K562 (cell line): ENCODE measurements at regions not wholly inside any gene's neighbourhood (a gene's known extent, or its start where the extent isn't known, plus 50 kb on each side); places are given as distances from the start of the nearest gene placed in this dataset.

Experiments used
- ATAC-seq: fragments of 200-7000 bp; cut with Tn5 transposase; 3 replicates; pipeline ENCODE4 v1.9.1; 2020; ENCODE audit warnings: moderate library complexity
- BruUV-seq: library from RNA; stranded (reverse); fragments of 400-500 nt; replicated peaks from 2 replicates; lab custom pipeline; 2021; lab: Mats Ljungman, UMichigan
- CTCF ChIA-PET: fragments of 300-600 bp; formaldehyde crosslinking; extraction: SDS; loops from one replicate; lab custom pipeline; 2021; ENCODE audit warnings: low intra/inter-chr PET ratio; lab: Yijun Ruan, JAX
- POLR2A ChIA-PET: fragments of 300-600, 350-650 bp; sonication (Branson Sonifier 250); formaldehyde crosslinking; extraction: SDS; loops from one replicate; lab custom pipeline; 2021; ENCODE audit warnings: antibody characterized with exemption, inconsistent platforms; lab: Yijun Ruan, JAX
- DNase-seq, 4 experiments: peaks; one replicate each; pipeline versions ENCODE4 v3.0.0 to v3.0.0-alpha.2; 2011 to 2018; ENCODE audit warnings: low spot score in 3 of 4, mixed read lengths in 3 of 4; ENCODE audit errors: extremely low read depth in 1 of 4
- FAIRE-seq: peaks from 2 replicates; lab custom pipeline; 2011; peaks lifted over from hg19 to GRCh38; lab: Jason Lieb, UNC
- H2AFZ ChIP-seq: 2 replicates; pipeline ENCODE4 v1.6.0; 2011; ENCODE audit warnings: low read depth, low read length, control low read depth, inconsistent platforms
- H3K27ac ChIP-seq: fragments of 200-600 bp; 3 replicates; pipeline ENCODE4 v1.8.0; 2011; ENCODE audit warnings: low read depth, mild to moderate bottlenecking, control low read depth, inconsistent platforms, low read length, moderate library complexity, mixed read lengths; ENCODE audit errors: extremely low read depth
- H3K27me3 ChIP-seq, 2 experiments: fragments of 300-600 bp in 1 of 2; 2 replicates in 1 of 2; 3 replicates in 1 of 2; pipeline versions ENCODE4 v1.6.0 to v1.8.0; 2011; ENCODE audit warnings: inconsistent platforms in 2 of 2, low read length in 2 of 2, mild to moderate bottlenecking in 1 of 2, mixed read lengths in 1 of 2, moderate library complexity in 1 of 2; ENCODE audit not compliant: control insufficient read depth in 2 of 2, insufficient read depth in 2 of 2
- H3K36me3 ChIP-seq: fragments of 300-600 bp; 3 replicates; pipeline ENCODE4 v1.8.0; 2011; ENCODE audit warnings: mild to moderate bottlenecking, low read length, inconsistent platforms; ENCODE audit not compliant: control insufficient read depth, insufficient read depth
- H3K4me1 ChIP-seq, 2 experiments: fragments of 200-600 bp in 1 of 2; replicated peaks in 1 of 2; 2 replicates in 1 of 2; 3 replicates in 1 of 2; pipeline versions ENCODE4 v1.5.1 to v1.8.0; 2011; ENCODE audit warnings: inconsistent platforms in 2 of 2, low read length in 2 of 2, mild to moderate bottlenecking in 1 of 2, mixed read lengths in 1 of 2, moderate library complexity in 1 of 2; ENCODE audit not compliant: control insufficient read depth in 2 of 2, insufficient read depth in 2 of 2
- H3K4me2 ChIP-seq: 2 replicates; pipeline ENCODE4 v1.6.1; 2011; ENCODE audit warnings: low read length, control low read depth, inconsistent platforms, mixed read lengths; ENCODE audit not compliant: insufficient read depth
- H3K4me3 ChIP-seq: fragments of 200-600 bp; sonication (generic), shearing (Covaris generic); 2 replicates; pipeline ENCODE4 v1.5.1; 2016; ENCODE audit warnings: control low read depth, inconsistent platforms
- H3K79me2 ChIP-seq: fragments of 200-600 bp; 3 replicates; pipeline ENCODE4 v1.8.0; 2011; ENCODE audit warnings: low read length, inconsistent platforms; ENCODE audit not compliant: control insufficient read depth, insufficient read depth
- H3K9ac ChIP-seq, 2 experiments: 2 replicates each; pipeline versions ENCODE4 v1.6.0 to v1.6.1; 2011; ENCODE audit warnings: low read depth in 2 of 2, low read length in 2 of 2, control low read depth in 1 of 2, inconsistent platforms in 1 of 2, mild to moderate bottlenecking in 1 of 2, mixed read lengths in 1 of 2; ENCODE audit not compliant: insufficient read depth in 1 of 2
- H3K9me1 ChIP-seq: one replicate; pipeline ENCODE4 v1.6.0; 2011; ENCODE audit warnings: inconsistent platforms, mild to moderate bottlenecking, low read length, moderate library complexity; ENCODE audit not compliant: control insufficient read depth, insufficient read depth
- H3K9me3 ChIP-seq: replicated peaks from 2 replicates; pipeline ENCODE4 v1.5.1; 2011; ENCODE audit warnings: low read depth, low read length, inconsistent platforms; ENCODE audit not compliant: control insufficient read depth, insufficient read depth
- H4K20me1 ChIP-seq: replicated peaks from 2 replicates; pipeline ENCODE4 v1.6.1; 2011; ENCODE audit warnings: low read length, inconsistent platforms, mixed read lengths; ENCODE audit not compliant: control insufficient read depth, insufficient read depth
- BHLHE40 ChIP-seq: IDR thresholded peaks from 2 replicates; pipeline ENCODE4 v1.6.1; 2011; ENCODE audit warnings: low read length, improper control_type of control experiment
- CREM ChIP-seq: IDR thresholded peaks from 2 replicates; pipeline ENCODE4 v1.6.1; 2014; ENCODE audit warnings: antibody characterized with exemption, low read depth
- HMG20A ChIP-seq: fragments of 450-650 bp; formaldehyde crosslinking; conservative IDR thresholded peaks from 2 replicates; pipeline ENCODE4 v1.4.0; 2020; ENCODE audit warnings: mild to moderate bottlenecking, mixed read lengths
- KLF10 ChIP-seq: fragments of 250-450 bp; sonication (Bioruptor Pico); IDR thresholded peaks from 2 replicates; pipeline ENCODE4 v1.6.1; 2021; ENCODE audit warnings: matching md5 sums
- PPARD ChIP-seq: fragments of 250-450 bp; sonication (Bioruptor Pico); IDR thresholded peaks from 2 replicates; pipeline ENCODE4 v1.8.0; 2022; ENCODE audit warnings: inconsistent platforms, mild to moderate bottlenecking, moderate library complexity
- STAG1 ChIP-seq: sonication (generic); formaldehyde crosslinking; IDR thresholded peaks from 2 replicates; pipeline ENCODE4 v1.5.0; 2020; ENCODE audit warnings: missing genetic modification reagents, borderline replicate concordance
- ZC3H8 ChIP-seq: fragments of 450-650 bp; IDR thresholded peaks from 2 replicates; pipeline ENCODE4 v1.6.1; 2017
- ZNF217 ChIP-seq: sonication (generic); formaldehyde crosslinking; IDR thresholded peaks from 2 replicates; pipeline ENCODE4 v1.8.0; 2022; ENCODE audit warnings: mild to moderate bottlenecking, missing genetic modification reagents
- ZNF23 ChIP-seq: fragments of 250-450 bp; sonication (Bioruptor Pico); IDR thresholded peaks from 2 replicates; pipeline ENCODE4 v1.4.0; 2020; ENCODE audit warnings: mild to moderate bottlenecking
- ZNF3 ChIP-seq: fragments of 250-450 bp; sonication (Bioruptor Pico); IDR thresholded peaks from 2 replicates; pipeline ENCODE4 v1.5.0; 2021; ENCODE audit warnings: mild to moderate bottlenecking, moderate library complexity
- ZNF41 ChIP-seq: fragments of 250-450 bp; sonication (Bioruptor Pico); conservative IDR thresholded peaks from 2 replicates; pipeline ENCODE4 v1.4.0; 2020; ENCODE audit warnings: mild to moderate bottlenecking
- ZNF589 ChIP-seq: fragments of 200-800 bp; sonication (Bioruptor generic); IDR thresholded peaks from 2 replicates; pipeline ENCODE4 v1.6.1; 2016; ENCODE audit warnings: low read depth, missing genetic modification characterization, missing compliant biosample characterization
- ZNF76 ChIP-seq: fragments of 250-450 bp; sonication (Bioruptor Pico); IDR thresholded peaks from 2 replicates; pipeline ENCODE4 v1.4.0; 2020; ENCODE audit warnings: mild to moderate bottlenecking, moderate library complexity, borderline replicate concordance
- WGBS: fragments of 100-300 bp; shearing (Covaris generic); methylation state at CpG from one replicate; pipeline ENCODE4 v1.1.6; 2016; ENCODE audit warnings: low coverage, mixed read lengths; ENCODE audit not compliant: insufficient coverage; ENCODE audit errors: missing lambda C conversion rate; 5-methylcytosine and 5-hydroxymethylcytosine counted together
- in situ Hi-C: fragments of 300-500 bp; cut with MboI; formaldehyde crosslinking; loops from 4 replicates; pipeline ENCODE4 v1.15.0; 2018; ENCODE audit warnings: inconsistent platforms, mixed read lengths
- intact Hi-C: fragments of 100-400 bp; cut with micrococcal nuclease; formaldehyde crosslinking; loops from 2 replicates; pipeline ENCODE4 v1.14.2; 2022
- TF ChIP-seq, protein P1 (sequence below): fragments of 250-450 bp; sonication (Bioruptor Pico); IDR thresholded peaks from 2 replicates; pipeline ENCODE4 v1.9.0; 2021; ENCODE audit warnings: mild to moderate bottlenecking, inconsistent platforms
- TF ChIP-seq, protein P2 (sequence below): IDR thresholded peaks from 2 replicates; pipeline ENCODE4 v1.6.1; 2016; ENCODE audit warnings: missing genetic modification characterization, missing compliant biosample characterization

DNA sequence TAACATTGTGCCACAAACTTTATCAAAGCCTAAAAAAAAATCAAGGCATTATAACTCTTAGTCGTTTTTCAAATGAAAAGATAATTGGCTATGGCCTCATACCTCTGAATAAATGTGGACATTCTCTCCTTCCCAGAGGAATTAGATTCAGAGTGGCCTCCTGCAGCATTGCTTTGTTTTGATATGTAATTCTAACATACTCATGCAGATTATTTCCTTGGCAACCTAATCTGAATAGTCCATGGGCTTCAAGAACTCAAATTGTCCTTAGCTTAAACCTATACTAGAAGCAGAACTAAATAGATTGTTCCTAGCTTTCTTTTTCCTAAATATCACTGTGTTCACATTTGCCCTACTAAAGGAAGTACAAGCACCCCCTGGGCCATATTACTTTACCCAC, 1146.9 kb downstream of the OLFM4 start:
- FAIRE-seq (no peak), DNase-seq (no peak)
- no peaks in the 10 kb centered on the region for H3K79me2 ChIP-seq
- H3K9ac ChIP-seq: no peak overlapping the region
- H3K9me1 ChIP-seq: no peaks in the 10 kb centered on the region
- in situ Hi-C loops: no loop called here
- intact Hi-C loops: no loop called here
- no peak overlapping the region for H2AFZ ChIP-seq
- POLR2A ChIA-PET: no interaction called here
- no TSS peak for BruUV-seq
- no peaks in the 10 kb centered on the region for H3K36me3 ChIP-seq
- H4K20me1 ChIP-seq: no peaks in the 10 kb centered on the region
- H3K27ac ChIP-seq: no peak overlapping the region
- no peak overlapping the region for H3K4me2 ChIP-seq
- TF ChIP-seq STAG1 (CRISPR knock-in tag) (no peak), ZNF3 (CRISPR knock-in tag) (no peak), ZNF217 (CRISPR knock-in tag) (no peak), PPARD (CRISPR knock-in tag) (no peak), KLF10 (CRISPR knock-in tag) (no peak), ZNF23 (CRISPR knock-in tag) (no peak), ZC3H8 (no peak), BHLHE40 (no peak), ZNF589 (CRISPR knock-in tag) (no peak), CREM (no peak), ZNF76 (CRISPR knock-in tag) (no peak), ZNF41 (CRISPR knock-in tag) (no peak), HMG20A (no peak)
- TF ChIP-seq, protein P1, sequence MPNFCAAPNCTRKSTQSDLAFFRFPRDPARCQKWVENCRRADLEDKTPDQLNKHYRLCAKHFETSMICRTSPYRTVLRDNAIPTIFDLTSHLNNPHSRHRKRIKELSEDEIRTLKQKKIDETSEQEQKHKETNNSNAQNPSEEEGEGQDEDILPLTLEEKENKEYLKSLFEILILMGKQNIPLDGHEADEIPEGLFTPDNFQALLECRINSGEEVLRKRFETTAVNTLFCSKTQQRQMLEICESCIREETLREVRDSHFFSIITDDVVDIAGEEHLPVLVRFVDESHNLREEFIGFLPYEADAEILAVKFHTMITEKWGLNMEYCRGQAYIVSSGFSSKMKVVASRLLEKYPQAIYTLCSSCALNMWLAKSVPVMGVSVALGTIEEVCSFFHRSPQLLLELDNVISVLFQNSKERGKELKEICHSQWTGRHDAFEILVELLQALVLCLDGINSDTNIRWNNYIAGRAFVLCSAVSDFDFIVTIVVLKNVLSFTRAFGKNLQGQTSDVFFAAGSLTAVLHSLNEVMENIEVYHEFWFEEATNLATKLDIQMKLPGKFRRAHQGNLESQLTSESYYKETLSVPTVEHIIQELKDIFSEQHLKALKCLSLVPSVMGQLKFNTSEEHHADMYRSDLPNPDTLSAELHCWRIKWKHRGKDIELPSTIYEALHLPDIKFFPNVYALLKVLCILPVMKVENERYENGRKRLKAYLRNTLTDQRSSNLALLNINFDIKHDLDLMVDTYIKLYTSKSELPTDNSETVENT (CRISPR knock-in tag): no peak
- TF ChIP-seq, protein P2, sequence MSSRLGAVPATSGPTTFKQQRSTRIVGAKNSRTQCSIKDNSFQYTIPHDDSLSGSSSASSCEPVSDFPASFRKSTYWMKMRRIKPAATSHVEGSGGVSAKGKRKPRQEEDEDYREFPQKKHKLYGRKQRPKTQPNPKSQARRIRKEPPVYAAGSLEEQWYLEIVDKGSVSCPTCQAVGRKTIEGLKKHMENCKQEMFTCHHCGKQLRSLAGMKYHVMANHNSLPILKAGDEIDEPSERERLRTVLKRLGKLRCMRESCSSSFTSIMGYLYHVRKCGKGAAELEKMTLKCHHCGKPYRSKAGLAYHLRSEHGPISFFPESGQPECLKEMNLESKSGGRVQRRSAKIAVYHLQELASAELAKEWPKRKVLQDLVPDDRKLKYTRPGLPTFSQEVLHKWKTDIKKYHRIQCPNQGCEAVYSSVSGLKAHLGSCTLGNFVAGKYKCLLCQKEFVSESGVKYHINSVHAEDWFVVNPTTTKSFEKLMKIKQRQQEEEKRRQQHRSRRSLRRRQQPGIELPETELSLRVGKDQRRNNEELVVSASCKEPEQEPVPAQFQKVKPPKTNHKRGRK (tag): no peak
- TF ChIP-seq, all 486 proteins: peak for 0
- Histone ChIP-seq H3K4me1 (no peaks in the 10 kb centered on the region), H3K4me3 (no peak overlapping the region), H3K27me3 (no peaks in the 10 kb centered on the region), H3K9me3 (no peaks in the 10 kb centered on the region)
- CTCF ChIA-PET: no interaction called here
- WGBS: 0% methylated on average over 1 of the region's 1 CpG
- no peak for ATAC-seq
